K562 (cell line): ENCODE measurements at regions not wholly inside any gene's neighbourhood (a gene's known extent, or its start where the extent isn't known, plus 50 kb on each side); places are given as distances from the start of the nearest gene placed in this dataset.

Experiments
- ESRRA ChIP-seq: fragments of 450-650 bp; IDR thresholded peaks from 2 replicates; pipeline ENCODE4 v1.6.1; 2014; ENCODE audit warnings: low read depth, mild to moderate bottlenecking, moderate library complexity, borderline replicate concordance
- FOXO4 ChIP-seq: fragments of 450-650 bp; formaldehyde crosslinking; IDR thresholded peaks from 2 replicates; pipeline ENCODE4 v1.4.0; 2020; ENCODE audit warnings: mild to moderate bottlenecking, moderate library complexity
- PHB ChIP-seq: fragments of 250-450 bp; sonication (Bioruptor Pico); IDR thresholded peaks from 2 replicates; pipeline ENCODE4 v1.5.0; 2021
- RBM14 ChIP-seq: fragments of 200-400 bp; formaldehyde crosslinking; IDR thresholded peaks from 2 replicates; pipeline ENCODE4 v1.6.1; 2018; ENCODE audit warnings: low read depth, mild to moderate bottlenecking, low read length, moderate library complexity, borderline replicate concordance; ENCODE audit not compliant: insufficient read depth
- RBM39 ChIP-seq: fragments of 200-400 bp; formaldehyde crosslinking; optimal IDR thresholded peaks from 2 replicates; pipeline ENCODE3; 2018; ENCODE audit warnings: low read depth, low read length
- TBL1XR1 ChIP-seq, 2 experiments: IDR thresholded peaks; 2 replicates each; pipeline ENCODE4 v1.6.1; 2012; ENCODE audit warnings: improper control_type of control experiment in 2 of 2, low read length in 2 of 2, mild to moderate bottlenecking in 1 of 2
- ZBED1 ChIP-seq: IDR thresholded peaks from 2 replicates; pipeline ENCODE4 v1.6.1; 2014
- ZNF197 ChIP-seq: fragments of 200-800 bp; sonication (Bioruptor generic); IDR thresholded peaks from 2 replicates; pipeline ENCODE4 v1.6.1; 2016; ENCODE audit warnings: low read depth, missing genetic modification characterization, missing compliant biosample characterization
- ZNF449 ChIP-seq: fragments of 250-450 bp; sonication (Bioruptor Pico); IDR thresholded peaks from 2 replicates; pipeline ENCODE4 v1.8.0; 2022; ENCODE audit warnings: moderate library complexity, mild to moderate bottlenecking, inconsistent platforms

- TF ChIP-seq FOXO4 (CRISPR knock-in tag): no peak
- no peak for TF ChIP-seq ESRRA
- no peak for TF ChIP-seq PHB (CRISPR knock-in tag)
- no peak for TF ChIP-seq ZNF449
- TF ChIP-seq TBL1XR1 (IDR thresholded peaks at IDR 0.05; ENCODE audit: low read length in 2 of 2): no peak
- no peak for TF ChIP-seq RBM14
- TF ChIP-seq RBM39: no peak
- no peak for TF ChIP-seq ZNF197 (CRISPR knock-in tag)
- TF ChIP-seq ZBED1: no peak
These were observed 148.6 kb downstream of the RBMX2 start (continued) for GRCh38 chrX:130550351-130550750.
